NB4 (cell line): ENCODE measurements at regions not wholly inside any gene's neighbourhood (a gene's known extent, or its start where the extent isn't known, plus 50 kb on each side); places are given as distances from the start of the nearest gene placed in this dataset.

Source experiments
- DNase-seq: peaks from one replicate; pipeline ENCODE4 v3.0.0; 2010; ENCODE audit warnings: low read depth
- H3K4me3 ChIP-seq: one replicate; pipeline ENCODE4 v1.5.1; 2011; ENCODE audit warnings: mild to moderate bottlenecking, low read depth, low read length, moderate library complexity
- CTCF ChIP-seq: IDR thresholded peaks from one replicate; pipeline ENCODE4 v1.5.1; 2012; ENCODE audit warnings: low read depth, low read length
- MAX ChIP-seq: IDR thresholded peaks from 2 replicates; pipeline ENCODE4 v1.6.1; 2011; ENCODE audit warnings: low read depth, low read length
- MYC ChIP-seq: IDR thresholded peaks from 2 replicates; pipeline ENCODE4 v1.6.1; 2011; ENCODE audit warnings: low read depth, low read length
- POLR2A ChIP-seq: IDR thresholded peaks from 2 replicates; pipeline ENCODE4 v1.6.1; 2011; ENCODE audit warnings: mild to moderate bottlenecking; ENCODE audit not compliant: insufficient read length; ENCODE audit errors: extremely low read depth

- no peak for DNase-seq
- H3K4me3 ChIP-seq, result no peak overlapping the region
- TF ChIP-seq MAX (no peak), MYC (no peak), POLR2A (no peak), CTCF (no peak)
These were observed 217.0 kb downstream of the SPRY2 start for GRCh38 chr13:80123945-80124344.

GRCh38 chr13:80121038-80121437 lies 219.9 kb downstream of the SPRY2 start:
- H3K4me3 ChIP-seq, result no peak overlapping the region
- DNase-seq, result no peak
- no peak for TF ChIP-seq MYC

GRCh38 chr13:80118506-80118905 lies 222.4 kb downstream of the SPRY2 start:
- DNase-seq, result no peak
- H3K4me3 ChIP-seq, result no peak overlapping the region
- TF ChIP-seq MYC, result no peak
- TF ChIP-seq CTCF, result no peak
- TF ChIP-seq MAX, result no peak
- no peak for TF ChIP-seq POLR2A

GRCh38 chr13:80118099-80118498 lies 222.8 kb downstream of the SPRY2 start:
- DNase-seq, result no peak
- H3K4me3 ChIP-seq, result no peak overlapping the region
- TF ChIP-seq CTCF, result no peak
- no peak for TF ChIP-seq MAX
- no peak for TF ChIP-seq POLR2A
- no peak for TF ChIP-seq MYC

GRCh38 chr13:80117515-80117914 lies 223.4 kb downstream of the SPRY2 start:
- no peak for TF ChIP-seq POLR2A
- no peak for DNase-seq
- no peak overlapping the region for H3K4me3 ChIP-seq

GRCh38 chr13:80116107-80116506 lies 224.8 kb downstream of the SPRY2 start:
- DNase-seq, result no peak
- no peak for TF ChIP-seq POLR2A
- no peak for TF ChIP-seq CTCF
- no peak for TF ChIP-seq MYC
- TF ChIP-seq MAX, result no peak
- no peak overlapping the region for H3K4me3 ChIP-seq

- no peak overlapping the region for H3K4me3 ChIP-seq
- TF ChIP-seq MAX (no peak), MYC (no peak)
- no peak for DNase-seq
These were observed 225.3 kb downstream of the SPRY2 start for GRCh38 chr13:80115616-80116015.
